ENCODE measurements at regions not wholly inside any gene's neighbourhood (a gene's known extent, or its start where the extent isn't known, plus 50 kb on each side); places are given as distances from the start of the nearest gene placed in this dataset.

DNA sequence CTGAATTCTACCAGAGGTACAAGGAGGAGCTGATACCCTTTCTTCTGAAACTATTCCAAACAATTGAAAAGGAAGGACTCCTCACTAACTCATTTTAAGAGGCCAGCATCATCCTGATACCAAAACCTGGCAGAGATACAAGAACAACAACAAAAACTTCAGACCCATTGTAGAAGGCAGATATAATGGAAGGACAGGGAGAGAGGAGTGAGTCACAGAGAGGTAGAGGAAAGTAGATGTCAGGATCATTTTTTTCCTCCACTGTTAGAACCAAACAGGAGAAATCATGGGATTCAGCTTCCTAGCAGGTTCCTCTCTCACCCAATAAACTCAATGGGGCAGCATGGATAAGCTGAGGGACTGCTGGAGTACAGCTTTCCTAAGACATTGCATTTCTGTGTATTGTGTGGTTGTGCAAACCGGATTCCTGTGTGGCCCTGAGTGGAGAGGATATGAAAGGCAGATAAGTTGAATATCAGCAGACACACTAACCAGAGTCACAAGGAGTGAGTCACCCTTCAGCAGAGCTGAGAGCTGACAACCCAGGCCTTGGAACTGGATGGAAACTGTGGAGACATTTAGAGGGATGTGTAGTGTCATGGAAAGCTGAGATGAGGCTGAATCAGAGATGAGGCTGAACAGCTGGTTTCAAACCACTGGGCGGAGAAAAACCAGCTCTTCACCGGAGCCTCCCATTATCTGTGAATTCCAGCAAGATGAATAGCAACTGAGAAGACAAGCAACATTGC is 60.9 kb upstream of the MMADHC start:
- peak; percentile 79 for DNase-seq (ENCODE audit: low spot score)

DNA sequence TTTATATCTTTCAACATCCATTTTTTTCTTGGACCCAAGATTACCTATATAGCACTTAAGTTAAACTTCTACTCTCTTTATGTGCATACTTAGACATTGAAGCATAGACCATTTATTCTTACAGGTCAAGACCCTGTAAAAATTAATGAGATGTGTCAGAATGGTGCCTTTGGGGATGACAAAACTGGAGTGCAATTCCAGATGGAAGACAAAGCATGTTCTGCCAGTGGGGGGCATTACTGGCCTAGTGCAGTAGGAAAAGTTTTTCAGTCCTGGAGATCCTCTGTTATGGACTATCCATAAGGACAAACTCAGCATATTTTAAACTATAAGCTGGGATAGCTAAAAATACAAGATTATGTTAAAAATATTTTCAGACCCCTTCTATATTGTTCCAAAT is 57.8 kb upstream of the MMADHC start:
- DNase-seq (ENCODE audit: low spot score) = no peak

Measured in AG08396 (cell line).